Neural crest cell (in vitro differentiated cells): ENCODE measurements at regions not wholly inside any gene's neighbourhood (a gene's known extent, or its start where the extent isn't known, plus 50 kb on each side); places are given as distances from the start of the nearest gene placed in this dataset.

Experiments used
- DNase-seq: peaks from one replicate; pipeline ENCODE4 v3.0.0; 2021; ENCODE audit warnings: low read depth, mixed read lengths, low spot score
- H3K27ac Mint-ChIP-seq: one replicate; pipeline ENCODE4 v1.8.0; 2021; ENCODE audit warnings: mild to moderate bottlenecking, mixed read lengths; ENCODE audit not compliant: unreplicated experiment
- H3K27me3 Mint-ChIP-seq: 2 replicates; pipeline ENCODE4 v1.8.0; 2021; ENCODE audit warnings: low read depth, mild to moderate bottlenecking, mixed read lengths
- H3K36me3 Mint-ChIP-seq: 2 replicates; pipeline ENCODE4 v1.8.0; 2021; ENCODE audit warnings: low read depth, mild to moderate bottlenecking, mixed read lengths
- H3K4me1 Mint-ChIP-seq: 2 replicates; pipeline ENCODE4 v1.8.0; 2021; ENCODE audit warnings: mixed read lengths
- H3K4me3 Mint-ChIP-seq: one replicate; pipeline ENCODE4 v1.8.0; 2021; ENCODE audit warnings: mild to moderate bottlenecking, mixed read lengths
- H3K9me3 Mint-ChIP-seq: 2 replicates; pipeline ENCODE4 v1.8.0; 2021; ENCODE audit warnings: mixed read lengths
- CTCF ChIP-seq: fragments of 200-600 bp; sonication (generic); conservative IDR thresholded peaks from 2 replicates; pipeline ENCODE4 v1.5.0; 2021; ENCODE audit warnings: antibody characterized with exemption, mild to moderate bottlenecking

GRCh38 chr10:85231534-85232270 lies 903.3 kb downstream of the CCSER2 start:
- no peak for TF ChIP-seq CTCF
- DNase-seq, result no peak

GRCh38 chr10:85235258-85235657 lies 906.9 kb downstream of the CCSER2 start:
- Mint-ChIP-seq H3K27ac (no peak overlapping the region), H3K4me3 (no peak overlapping the region), H3K27me3 (no peaks in the 10 kb centered on the region), H3K4me1 (no peaks in the 10 kb centered on the region), H3K36me3 (no peaks in the 10 kb centered on the region), H3K9me3 (no peaks in the 10 kb centered on the region)
- no peak for DNase-seq
- TF ChIP-seq CTCF, result no peak

More at GRCh38 chr10:85231534-85232270, 903.3 kb downstream of the CCSER2 start:
- no peaks in the 10 kb centered on the region for H3K27me3 Mint-ChIP-seq
- no peaks in the 10 kb centered on the region for H3K36me3 Mint-ChIP-seq
- no peaks in the 10 kb centered on the region for H3K4me1 Mint-ChIP-seq
- no peak overlapping the region for H3K27ac Mint-ChIP-seq
- H3K9me3 Mint-ChIP-seq, result no peaks in the 10 kb centered on the region
- no peak overlapping the region for H3K4me3 Mint-ChIP-seq

- no peaks in the 10 kb centered on the region for H3K36me3 Mint-ChIP-seq
- no peaks in the 10 kb centered on the region for H3K4me1 Mint-ChIP-seq
- H3K27me3 Mint-ChIP-seq, result no peaks in the 10 kb centered on the region
- H3K9me3 Mint-ChIP-seq, result no peaks in the 10 kb centered on the region
- no peak for DNase-seq
- H3K27ac Mint-ChIP-seq, result no peak overlapping the region
- TF ChIP-seq CTCF, result no peak
- H3K4me3 Mint-ChIP-seq, result no peak overlapping the region
These were observed 910.3 kb downstream of the CCSER2 start for GRCh38 chr10:85238676-85239075.

- no peak overlapping the region for H3K4me3 Mint-ChIP-seq
- peaks cover 8% of the 10 kb centered on the region for H3K9me3 Mint-ChIP-seq
- no peaks in the 10 kb centered on the region for H3K27me3 Mint-ChIP-seq
- no peak overlapping the region for H3K27ac Mint-ChIP-seq
- no peaks in the 10 kb centered on the region for H3K4me1 Mint-ChIP-seq
- no peaks in the 10 kb centered on the region for H3K36me3 Mint-ChIP-seq
- no peak for TF ChIP-seq CTCF
- DNase-seq, result no peak
These were observed 921.9 kb downstream of the CCSER2 start for GRCh38 chr10:85250304-85250703.

GRCh38 chr10:85256481-85256880 lies 928.1 kb downstream of the CCSER2 start:
- TF ChIP-seq CTCF, result no peak
- Mint-ChIP-seq H3K27me3 (no peaks in the 10 kb centered on the region), H3K4me1 (no peaks in the 10 kb centered on the region)

More at GRCh38 chr10:85256481-85256880, 928.1 kb downstream of the CCSER2 start:
- no peak overlapping the region for H3K4me3 Mint-ChIP-seq
- H3K9me3 Mint-ChIP-seq, result peaks cover 4% of the 10 kb centered on the region
- H3K36me3 Mint-ChIP-seq, result no peaks in the 10 kb centered on the region
- no peak overlapping the region for H3K27ac Mint-ChIP-seq
- no peak for DNase-seq
